ENCODE measurements at regions not wholly inside any gene's neighbourhood (a gene's known extent, or its start where the extent isn't known, plus 50 kb on each side); places are given as distances from the start of the nearest gene placed in this dataset.

DNA sequence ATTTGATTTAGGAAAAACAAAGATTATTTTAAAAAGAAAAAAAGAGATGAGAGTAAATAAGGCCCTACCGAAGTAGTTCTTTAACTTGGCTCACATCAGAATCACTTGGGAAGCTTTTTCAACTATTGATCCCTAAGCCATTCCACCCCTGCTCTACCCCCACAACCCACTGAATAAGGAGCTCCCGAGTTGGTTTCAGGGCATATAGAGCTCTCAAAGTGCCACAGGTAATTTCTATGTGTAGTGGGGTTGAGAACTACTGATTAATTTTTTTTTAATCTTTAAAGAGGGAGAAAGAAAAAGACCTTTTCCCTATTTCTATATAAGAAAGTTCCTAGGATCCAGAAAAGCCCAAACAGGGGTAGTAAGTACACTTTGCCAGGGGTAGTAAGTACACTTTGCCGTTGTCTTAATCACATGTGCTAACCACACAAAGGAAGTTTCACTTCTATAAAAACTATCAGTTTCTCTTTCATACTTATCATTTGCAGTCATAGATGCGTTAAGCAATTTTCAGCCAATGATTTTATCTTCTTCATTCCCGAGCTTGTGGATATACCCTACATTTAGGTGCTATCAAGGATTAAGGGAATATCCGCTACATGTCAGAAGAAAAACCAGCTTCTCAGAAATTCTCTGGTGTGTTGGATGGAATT lies 108.4 kb upstream of the ZC3H12C start:
- DNase-seq (ENCODE audit: extremely low spot score, unreplicated experiment), result no peak
- no peak for TF ChIP-seq CTCF (IDR thresholded peaks at IDR 0.05)
- no peaks in the 10 kb centered on the region for H3K36me3 Mint-ChIP-seq (ENCODE audit: unreplicated experiment)
- H3K27me3 Mint-ChIP-seq (ENCODE audit: unreplicated experiment), result no peaks in the 10 kb centered on the region
- H3K4me1 Mint-ChIP-seq (ENCODE audit: unreplicated experiment), result no peaks in the 10 kb centered on the region
- no peak overlapping the region for H3K4me3 Mint-ChIP-seq (ENCODE audit: unreplicated experiment)
- no peaks in the 10 kb centered on the region for H3K9me3 Mint-ChIP-seq (ENCODE audit: unreplicated experiment)
- H3K27ac Mint-ChIP-seq (ENCODE audit: unreplicated experiment), result no peak overlapping the region

GRCh38 chr11:109986488-109986887 lies 106.7 kb upstream of the ZC3H12C start:
- Mint-ChIP-seq H3K36me3 (ENCODE audit: unreplicated experiment) (no peaks in the 10 kb centered on the region), H3K9me3 (ENCODE audit: unreplicated experiment) (no peaks in the 10 kb centered on the region), H3K4me3 (ENCODE audit: unreplicated experiment) (no peak overlapping the region), H3K27ac (ENCODE audit: unreplicated experiment) (no peak overlapping the region), H3K27me3 (ENCODE audit: unreplicated experiment) (no peaks in the 10 kb centered on the region), H3K4me1 (ENCODE audit: unreplicated experiment) (no peaks in the 10 kb centered on the region)
- no peak for DNase-seq (ENCODE audit: extremely low spot score, unreplicated experiment)
- no peak for TF ChIP-seq CTCF (IDR thresholded peaks at IDR 0.05)

DNA sequence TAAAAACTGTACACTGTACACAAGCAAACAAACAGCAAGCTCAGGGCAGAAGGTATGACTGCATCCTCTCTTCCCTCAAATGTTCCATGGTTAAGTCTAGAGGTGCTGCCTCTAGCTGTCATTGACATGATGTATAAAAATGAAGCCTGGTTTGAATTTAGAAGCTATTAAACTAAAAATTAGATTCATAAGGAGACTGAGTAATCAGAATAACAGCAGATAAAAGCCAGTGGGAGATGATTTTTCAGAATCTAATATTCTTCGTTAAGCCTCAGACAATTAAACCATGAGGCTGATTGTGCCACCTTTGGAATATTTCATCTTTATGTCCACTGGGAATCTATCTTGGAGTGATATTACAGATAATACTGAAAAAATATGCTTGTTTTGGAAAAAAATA lies 101.4 kb upstream of the ZC3H12C start:
- no peak overlapping the region for H3K27ac Mint-ChIP-seq (ENCODE audit: unreplicated experiment)
- no peak overlapping the region for H3K4me3 Mint-ChIP-seq (ENCODE audit: unreplicated experiment)
- H3K4me1 Mint-ChIP-seq (ENCODE audit: unreplicated experiment), result no peaks in the 10 kb centered on the region
- TF ChIP-seq CTCF (IDR thresholded peaks at IDR 0.05), result no peak
- H3K36me3 Mint-ChIP-seq (ENCODE audit: unreplicated experiment), result no peaks in the 10 kb centered on the region
- H3K9me3 Mint-ChIP-seq (ENCODE audit: unreplicated experiment), result no peaks in the 10 kb centered on the region
- DNase-seq (ENCODE audit: extremely low spot score, unreplicated experiment), result no peak
- H3K27me3 Mint-ChIP-seq (ENCODE audit: unreplicated experiment), result no peaks in the 10 kb centered on the region

DNA sequence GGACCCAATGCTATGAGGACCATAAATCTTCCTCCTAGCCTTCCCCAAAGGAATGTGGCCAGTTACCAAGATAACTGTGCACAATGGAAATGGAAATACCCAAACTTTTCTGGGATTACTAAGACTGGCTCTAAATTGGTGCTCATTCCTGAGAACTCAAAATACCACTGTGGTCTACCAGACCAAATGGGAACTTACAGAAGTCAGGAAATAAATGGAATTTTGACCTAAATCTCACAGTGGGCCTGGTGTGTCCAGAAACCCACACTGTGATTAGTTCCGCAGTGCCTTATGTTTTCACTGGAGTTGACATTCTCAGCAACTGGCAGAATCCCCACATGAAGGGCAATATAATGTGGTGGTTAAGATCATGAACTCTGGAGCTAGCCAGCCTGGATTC lies 99.4 kb upstream of the ZC3H12C start:
- DNase-seq (ENCODE audit: extremely low spot score, unreplicated experiment), result no peak
- no peak for TF ChIP-seq CTCF (IDR thresholded peaks at IDR 0.05)
- Mint-ChIP-seq H3K27ac (ENCODE audit: unreplicated experiment) (no peak overlapping the region), H3K36me3 (ENCODE audit: unreplicated experiment) (no peaks in the 10 kb centered on the region), H3K27me3 (ENCODE audit: unreplicated experiment) (no peaks in the 10 kb centered on the region), H3K4me1 (ENCODE audit: unreplicated experiment) (peaks cover under 1% of the 10 kb centered on the region), H3K4me3 (ENCODE audit: unreplicated experiment) (no peak overlapping the region), H3K9me3 (ENCODE audit: unreplicated experiment) (no peaks in the 10 kb centered on the region)

DNA sequence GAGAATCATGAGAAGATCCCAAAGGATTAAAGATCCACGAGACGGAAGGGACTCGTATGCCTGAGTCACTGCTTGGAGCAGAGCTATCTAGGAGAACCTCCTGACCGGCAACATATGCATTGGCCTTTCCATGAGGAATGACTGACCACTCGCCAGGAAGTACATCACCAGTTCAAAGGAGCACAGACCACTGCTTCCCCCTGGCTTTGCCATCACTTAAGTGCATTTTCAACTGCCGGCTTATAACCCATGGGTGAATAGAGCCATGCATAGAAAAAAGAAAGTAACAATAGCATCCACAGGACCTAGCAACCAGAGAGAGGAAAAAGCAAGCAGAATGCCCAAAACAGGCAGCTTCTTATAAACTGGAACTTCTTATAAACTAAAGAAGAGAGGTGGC lies 98.3 kb upstream of the ZC3H12C start:
- Mint-ChIP-seq H3K9me3 (ENCODE audit: unreplicated experiment) (no peaks in the 10 kb centered on the region), H3K4me1 (ENCODE audit: unreplicated experiment) (peaks cover 6% of the 10 kb centered on the region), H3K27ac (ENCODE audit: unreplicated experiment) (no peak overlapping the region), H3K36me3 (ENCODE audit: unreplicated experiment) (no peaks in the 10 kb centered on the region), H3K4me3 (ENCODE audit: unreplicated experiment) (no peak overlapping the region), H3K27me3 (ENCODE audit: unreplicated experiment) (no peaks in the 10 kb centered on the region)
- no peak for TF ChIP-seq CTCF (IDR thresholded peaks at IDR 0.05)
- DNase-seq (ENCODE audit: extremely low spot score, unreplicated experiment), result no peak

Data from osteocyte (in vitro differentiated cells).